Naive thymus-derived CD4-positive, alpha-beta T cell (primary cell): ENCODE measurements at regions not wholly inside any gene's neighbourhood (a gene's known extent, or its start where the extent isn't known, plus 50 kb on each side); places are given as distances from the start of the nearest gene placed in this dataset.

Experiments
- ATAC-seq: fragments of 150-1000 bp; cut with Tn5 transposase; 2 replicates; pipeline ENCODE4 v1.10.0; 2021; ENCODE audit warnings: mild to moderate bottlenecking, moderate library complexity
- CTCF ChIA-PET: fragments of 350-600 bp; sonication (Branson Sonifier 250); formaldehyde crosslinking; loops from one replicate; lab custom pipeline; 2021; ENCODE audit warnings: antibody characterized with exemption; lab: Charles Lee
- POLR2A ChIA-PET: fragments of 350-600 bp; sonication (Branson Sonifier 250); formaldehyde crosslinking; loops from one replicate; lab custom pipeline; 2021; ENCODE audit warnings: antibody characterized with exemption, inconsistent platforms; lab: Charles Lee
- DNase-seq, 9 donors: peaks; one replicate each; pipeline versions ENCODE4 v3.0.0 to v3.0.0-alpha.2; 2020 to 2022; ENCODE audit warnings: mixed read lengths in 1 of 9
- H3K27ac ChIP-seq: one replicate; pipeline ENCODE4 v1.7.0; 2013; ENCODE audit warnings: mild to moderate bottlenecking, low read depth, low read length, moderate library complexity
- H3K27me3 ChIP-seq, 2 donors: one replicate each; pipeline ENCODE4 v1.7.0; 2013; ENCODE audit warnings: low read length in 2 of 2, mild to moderate bottlenecking in 2 of 2, moderate library complexity in 2 of 2; ENCODE audit not compliant: control insufficient read depth in 2 of 2, insufficient read depth in 2 of 2
- H3K36me3 ChIP-seq, 3 experiments: 1 replicate in 2 of 3; 2 replicates in 1 of 3; pipeline ENCODE4 v1.7.0; 2013; ENCODE audit warnings: low read length in 3 of 3, mild to moderate bottlenecking in 3 of 3, moderate library complexity in 1 of 3; ENCODE audit not compliant: insufficient read depth in 3 of 3, control insufficient read depth in 2 of 3
- H3K4me1 ChIP-seq, 2 donors: one replicate each; pipeline ENCODE4 v1.7.0; 2013; ENCODE audit warnings: low read length in 2 of 2, mild to moderate bottlenecking in 2 of 2, moderate library complexity in 1 of 2; ENCODE audit not compliant: control insufficient read depth in 2 of 2, insufficient read depth in 2 of 2
- H3K4me3 ChIP-seq: 2 replicates; pipeline ENCODE4 v1.7.0; 2013; ENCODE audit warnings: mild to moderate bottlenecking, low read length
- H3K9me3 ChIP-seq, 3 experiments: 1 replicate in 2 of 3; 2 replicates in 1 of 3; pipeline ENCODE4 v1.7.0; 2013; ENCODE audit warnings: low read length in 3 of 3; ENCODE audit not compliant: control insufficient read depth in 2 of 3
- H3K27ac Mint-ChIP-seq, 9 donors: one replicate each; pipeline ENCODE4 v1.8.0; 2020 to 2022; ENCODE audit warnings: mixed read lengths in 9 of 9, mild to moderate bottlenecking in 8 of 9, moderate library complexity in 5 of 9, inconsistent platforms in 2 of 9
- H3K27me3 Mint-ChIP-seq, 5 donors: one replicate each; pipeline ENCODE4 v1.8.0; 2021 to 2022; ENCODE audit warnings: mixed read lengths in 5 of 5, mild to moderate bottlenecking in 1 of 5
- H3K36me3 Mint-ChIP-seq, 5 donors: one replicate each; pipeline ENCODE4 v1.8.0; 2020 to 2022; ENCODE audit warnings: mixed read lengths in 5 of 5, mild to moderate bottlenecking in 3 of 5, inconsistent platforms in 1 of 5
- H3K4me1 Mint-ChIP-seq, 7 donors: one replicate each; pipeline ENCODE4 v1.8.0; 2020 to 2022; ENCODE audit warnings: mixed read lengths in 7 of 7, mild to moderate bottlenecking in 3 of 7, inconsistent platforms in 1 of 7
- H3K4me3 Mint-ChIP-seq, 10 donors: one replicate each; pipeline ENCODE4 v1.8.0; 2020 to 2022; ENCODE audit warnings: mild to moderate bottlenecking in 10 of 10, mixed read lengths in 10 of 10, moderate library complexity in 6 of 10, inconsistent platforms in 2 of 10
- H3K9me3 Mint-ChIP-seq, 11 donors: one replicate each; pipeline ENCODE4 v1.8.0; 2020 to 2022; ENCODE audit warnings: mixed read lengths in 11 of 11, mild to moderate bottlenecking in 4 of 11, inconsistent platforms in 1 of 11, moderate library complexity in 1 of 11
- intact Hi-C, 2 donors: fragments of 100-400 bp; cut with micrococcal nuclease; formaldehyde crosslinking; loops; one replicate each; pipeline ENCODE4 v1.15.1; 2023

DNA sequence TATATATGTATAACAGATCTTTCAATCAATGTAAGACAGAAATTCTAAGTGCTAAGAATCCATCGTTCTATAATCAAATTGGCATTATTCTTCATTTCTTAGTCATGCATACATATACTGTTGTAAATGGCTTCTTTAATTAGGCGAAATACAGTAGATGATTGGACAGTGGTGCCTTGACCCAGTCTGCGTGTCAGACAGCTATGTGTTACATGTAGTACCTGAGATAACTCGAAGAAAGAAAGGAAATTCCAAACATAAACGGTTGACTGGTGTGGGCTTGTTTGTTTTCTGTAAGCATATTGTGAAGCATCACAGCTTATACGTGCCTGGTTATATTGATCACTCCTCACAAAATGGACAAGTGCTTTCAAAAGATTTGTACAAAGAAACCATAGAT is 210.5 kb downstream of the ETNK1 start:
- no peaks in the 10 kb centered on the region for H3K36me3 ChIP-seq
- DNase-seq = no peak
- ATAC-seq = no peak
- H3K4me3 Mint-ChIP-seq = no peak overlapping the region
- H3K4me1 Mint-ChIP-seq = no peaks in the 10 kb centered on the region
- H3K9me3 Mint-ChIP-seq = peaks cover 0 to 13% (median 3%) of the 10 kb centered on the region in 11 donors
- POLR2A ChIA-PET = no interaction called here
- no peaks in the 10 kb centered on the region for H3K9me3 ChIP-seq
- CTCF ChIA-PET = no interaction called here
- peaks cover 0 to 4% (median 0%) of the 10 kb centered on the region in 5 donors for H3K27me3 Mint-ChIP-seq
- no peaks in the 10 kb centered on the region for H3K27me3 ChIP-seq
- intact Hi-C loops = no loop called here
- no peak overlapping the region for H3K27ac Mint-ChIP-seq
- no peak overlapping the region for H3K4me3 ChIP-seq
- H3K4me1 ChIP-seq = no peaks in the 10 kb centered on the region
- H3K27ac ChIP-seq = no peak overlapping the region
- no peaks in the 10 kb centered on the region for H3K36me3 Mint-ChIP-seq

DNA sequence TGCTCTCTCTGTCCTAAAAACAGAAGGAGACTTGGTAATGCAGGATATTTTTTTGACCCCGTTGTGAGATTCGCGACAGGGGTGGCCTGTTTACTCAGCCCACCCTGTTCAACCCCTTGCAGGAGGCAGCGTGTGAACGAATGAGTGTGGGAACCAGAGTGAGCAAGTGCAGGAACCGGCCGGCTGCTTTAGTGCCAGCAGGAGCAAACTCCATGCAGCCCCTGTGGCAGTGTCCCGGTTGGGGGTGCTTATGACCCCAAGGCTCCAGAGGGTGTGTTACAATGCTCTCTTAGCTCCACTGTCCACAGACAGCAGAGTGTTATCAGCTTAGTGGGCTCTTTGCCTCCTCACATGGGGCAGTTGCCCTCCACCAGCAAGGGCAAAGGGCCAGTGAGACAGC is 225.2 kb downstream of the ETNK1 start:
- intact Hi-C loops = no loop called here
- H3K27ac Mint-ChIP-seq = no peak overlapping the region
- H3K27me3 ChIP-seq = no peaks in the 10 kb centered on the region
- CTCF ChIA-PET = no interaction called here
- H3K4me1 Mint-ChIP-seq = no peaks in the 10 kb centered on the region
- no peaks in the 10 kb centered on the region for H3K9me3 ChIP-seq
- no peak overlapping the region for H3K4me3 ChIP-seq
- no peaks in the 10 kb centered on the region for H3K4me1 ChIP-seq
- peaks cover 0 to 16% (median 4%) of the 10 kb centered on the region in 5 donors for H3K27me3 Mint-ChIP-seq
- H3K4me3 Mint-ChIP-seq = no peak overlapping the region
- no peak overlapping the region for H3K27ac ChIP-seq
- no peaks in the 10 kb centered on the region for H3K36me3 Mint-ChIP-seq
- no peak for ATAC-seq
- POLR2A ChIA-PET = no interaction called here
- DNase-seq = no peak
- peaks cover 0 to 9% (median 0%) of the 10 kb centered on the region in 11 donors for H3K9me3 Mint-ChIP-seq
- no peaks in the 10 kb centered on the region for H3K36me3 ChIP-seq

DNA sequence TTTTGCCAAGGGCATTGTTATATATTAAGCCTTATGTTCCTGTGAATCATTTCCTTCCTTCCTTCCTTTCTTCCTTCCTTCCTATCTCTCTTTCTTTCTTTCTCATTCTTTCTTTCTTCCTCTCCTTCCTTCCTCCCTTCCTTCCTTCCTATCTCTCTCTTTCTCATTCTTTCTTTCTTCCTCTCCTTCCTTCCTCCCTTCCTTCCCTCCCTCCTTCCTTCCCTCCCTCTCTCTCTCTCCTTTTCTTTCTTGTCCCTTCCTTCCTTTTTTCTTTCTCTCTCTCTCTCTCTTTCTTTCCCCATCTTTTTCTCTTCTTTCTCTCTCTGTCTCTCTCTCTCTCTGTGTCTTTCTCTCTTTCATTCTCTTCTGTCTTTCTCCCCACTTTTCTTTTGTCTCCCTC is 226.6 kb downstream of the ETNK1 start:
- Histone ChIP-seq H3K36me3 (no peaks in the 10 kb centered on the region), H3K4me3 (no peak overlapping the region), H3K27ac (no peak overlapping the region), H3K27me3 (no peaks in the 10 kb centered on the region), H3K4me1 (no peaks in the 10 kb centered on the region), H3K9me3 (no peaks in the 10 kb centered on the region)
- H3K36me3 Mint-ChIP-seq = no peaks in the 10 kb centered on the region
- DNase-seq = no peak
- peaks cover 0 to 7% (median 0%) of the 10 kb centered on the region in 11 donors for H3K9me3 Mint-ChIP-seq
- H3K4me3 Mint-ChIP-seq = no peak overlapping the region
- POLR2A ChIA-PET = no interaction called here
- intact Hi-C loops = no loop called here
- no peak for ATAC-seq
- CTCF ChIA-PET = no interaction called here
- no peaks in the 10 kb centered on the region for H3K4me1 Mint-ChIP-seq
- H3K27ac Mint-ChIP-seq = no peak overlapping the region
- peaks cover 0 to 16% (median 3%) of the 10 kb centered on the region in 5 donors for H3K27me3 Mint-ChIP-seq

- Mint-ChIP-seq H3K27me3 (peaks cover 0 to 24% (median 14%) of the 10 kb centered on the region in 5 donors), H3K4me3 (no peak overlapping the region), H3K36me3 (no peaks in the 10 kb centered on the region), H3K9me3 (peaks cover 0 to 3% (median 0%) of the 10 kb centered on the region in 11 donors), H3K27ac (no peak overlapping the region), H3K4me1 (no peaks in the 10 kb centered on the region)
- no peaks in the 10 kb centered on the region for H3K27me3 ChIP-seq
- ChIA-PET CTCF (no interaction called here), POLR2A (no interaction called here)
- no peak for ATAC-seq
- H3K36me3 ChIP-seq = no peaks in the 10 kb centered on the region
- no peak overlapping the region for H3K4me3 ChIP-seq
- no peak overlapping the region for H3K27ac ChIP-seq
- no peaks in the 10 kb centered on the region for H3K4me1 ChIP-seq
- DNase-seq = no peak
- no peaks in the 10 kb centered on the region for H3K9me3 ChIP-seq
- intact Hi-C loops = loop anchor here in 1 of 2 donors (5.0 kb wide), 1 partner anchor 1982 kb away; no protein-coding TSS in a partner anchor
These were observed 230.5 kb downstream of the ETNK1 start for GRCh38 chr12:22855456-22855855.

DNA sequence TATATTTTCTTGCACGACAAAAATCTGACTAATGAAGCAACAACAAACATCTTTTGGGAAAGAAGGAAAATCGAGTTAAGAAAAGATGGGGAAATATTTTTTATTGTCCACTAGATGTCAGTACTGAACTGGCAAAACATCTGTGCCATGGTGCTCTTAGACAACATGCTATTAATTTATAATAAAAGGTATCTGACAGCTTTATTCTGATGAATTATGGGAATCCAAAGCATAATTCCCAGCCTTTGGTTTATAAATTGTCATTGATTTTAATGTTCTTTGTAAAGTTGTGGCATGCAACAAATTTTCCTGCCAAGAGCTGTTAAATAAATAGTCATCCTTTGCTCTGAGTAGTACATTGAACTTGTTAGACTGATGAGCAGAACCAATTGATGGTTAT is 231.2 kb downstream of the ETNK1 start:
- Mint-ChIP-seq H3K4me3 (no peak overlapping the region), H3K27ac (no peak overlapping the region), H3K4me1 (no peaks in the 10 kb centered on the region), H3K36me3 (no peaks in the 10 kb centered on the region), H3K9me3 (peaks cover 0 to 3% (median 0%) of the 10 kb centered on the region in 11 donors), H3K27me3 (peaks cover 0 to 24% (median 14%) of the 10 kb centered on the region in 5 donors)
- H3K4me3 ChIP-seq = no peak overlapping the region
- ATAC-seq = no peak
- CTCF ChIA-PET = no interaction called here
- DNase-seq = no peak
- no peaks in the 10 kb centered on the region for H3K4me1 ChIP-seq
- no peaks in the 10 kb centered on the region for H3K27me3 ChIP-seq
- no peaks in the 10 kb centered on the region for H3K36me3 ChIP-seq
- POLR2A ChIA-PET = no interaction called here
- intact Hi-C loops = loop anchor here in 1 of 2 donors (5.0 kb wide), 1 partner anchor 1981 kb away; no protein-coding TSS in a partner anchor
- H3K27ac ChIP-seq = no peak overlapping the region
- no peaks in the 10 kb centered on the region for H3K9me3 ChIP-seq

DNA sequence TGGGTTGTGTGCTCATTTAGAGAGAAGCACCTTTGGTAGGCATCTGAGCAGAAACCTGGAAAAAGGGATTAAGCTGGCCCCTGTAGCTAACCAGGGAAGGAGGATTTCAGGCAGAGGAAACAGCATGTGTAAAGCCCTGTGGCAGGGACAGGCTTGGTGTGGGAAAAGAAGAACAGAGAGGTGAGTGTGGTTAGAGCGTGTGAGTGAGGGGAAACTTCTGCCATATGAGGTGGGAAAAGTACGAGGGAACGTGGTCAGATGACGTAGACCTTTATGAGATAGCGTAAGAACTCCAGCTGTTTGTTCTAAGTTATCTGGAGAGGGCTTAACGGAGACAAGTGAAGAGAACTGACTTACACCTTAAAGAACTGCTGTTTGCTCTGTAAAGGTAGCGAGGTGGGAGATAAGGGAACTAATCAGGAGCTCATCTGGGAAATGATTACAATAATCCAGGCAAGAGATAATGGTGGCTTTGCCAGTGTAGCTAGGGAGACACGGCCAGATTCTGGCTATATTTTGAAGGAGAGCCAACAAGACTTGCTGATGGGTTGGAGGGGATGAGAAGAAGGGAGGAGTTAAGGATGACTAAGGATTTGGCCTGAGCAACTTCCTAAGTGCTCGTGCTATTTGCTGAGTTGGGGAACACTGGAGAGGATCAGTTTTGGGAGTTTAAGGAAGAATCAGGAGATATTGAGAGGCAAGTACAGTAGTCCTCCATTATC is 234.0 kb downstream of the ETNK1 start:
- Mint-ChIP-seq H3K4me3 (no peak overlapping the region), H3K4me1 (no peaks in the 10 kb centered on the region), H3K27me3 (peaks cover 0 to 23% (median 18%) of the 10 kb centered on the region in 5 donors), H3K36me3 (no peaks in the 10 kb centered on the region), H3K9me3 (peaks cover 0 to 3% (median 0%) of the 10 kb centered on the region in 11 donors), H3K27ac (no peak overlapping the region)
- no peak overlapping the region for H3K27ac ChIP-seq
- no peaks in the 10 kb centered on the region for H3K4me1 ChIP-seq
- no peak for DNase-seq
- intact Hi-C loops = loop anchor here in 1 of 2 donors (5.0 kb wide), 1 partner anchor 1978 kb away; no protein-coding TSS in a partner anchor
- H3K4me3 ChIP-seq = no peak overlapping the region
- no peaks in the 10 kb centered on the region for H3K27me3 ChIP-seq
- no peaks in the 10 kb centered on the region for H3K9me3 ChIP-seq
- POLR2A ChIA-PET = no interaction called here
- CTCF ChIA-PET = no interaction called here
- no peak for ATAC-seq
- no peaks in the 10 kb centered on the region for H3K36me3 ChIP-seq

DNA sequence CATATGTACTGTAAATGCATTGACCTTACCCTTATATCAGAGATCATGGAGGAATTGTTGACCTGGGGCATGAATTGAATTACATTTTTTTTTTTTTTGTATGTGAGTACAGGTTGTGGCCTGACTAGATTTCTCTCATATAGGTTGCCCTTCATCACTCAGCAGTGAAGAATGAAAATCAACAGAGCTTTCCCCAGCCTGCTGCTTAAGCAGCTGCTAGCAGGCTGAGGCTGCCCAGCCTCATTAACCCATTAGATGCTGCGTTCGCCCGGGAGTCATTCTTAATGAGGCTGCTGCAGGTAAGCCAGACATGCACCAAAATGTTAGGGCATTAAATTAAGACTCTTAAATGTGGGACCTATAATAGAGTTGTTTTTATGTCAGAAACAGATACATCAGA is 236.0 kb downstream of the ETNK1 start:
- no peaks in the 10 kb centered on the region for H3K4me1 Mint-ChIP-seq
- ATAC-seq (no peak), DNase-seq (no peak)
- no peaks in the 10 kb centered on the region for H3K4me1 ChIP-seq
- H3K27ac Mint-ChIP-seq = no peak overlapping the region
- intact Hi-C loops = no loop called here
- H3K4me3 Mint-ChIP-seq = no peak overlapping the region
- no peaks in the 10 kb centered on the region for H3K9me3 ChIP-seq
- no peak overlapping the region for H3K4me3 ChIP-seq
- no peaks in the 10 kb centered on the region for H3K27me3 ChIP-seq
- POLR2A ChIA-PET = no interaction called here
- H3K9me3 Mint-ChIP-seq = peaks cover 0 to 3% (median 0%) of the 10 kb centered on the region in 11 donors
- no peaks in the 10 kb centered on the region for H3K36me3 Mint-ChIP-seq
- no peak overlapping the region for H3K27ac ChIP-seq
- peaks cover 0 to 23% (median 18%) of the 10 kb centered on the region in 5 donors for H3K27me3 Mint-ChIP-seq
- no peaks in the 10 kb centered on the region for H3K36me3 ChIP-seq
- CTCF ChIA-PET = no interaction called here
